ENCODE measurements at regions not wholly inside any gene's neighbourhood (a gene's known extent, or its start where the extent isn't known, plus 50 kb on each side); places are given as distances from the start of the nearest gene placed in this dataset.

- intact Hi-C loops (cut with micrococcal nuclease): no loop called here
- no peak overlapping the region for H3K4me3 Mint-ChIP-seq
- H3K4me1 Mint-ChIP-seq (ENCODE audit: low read depth): no peaks in the 10 kb centered on the region
- H3K36me3 Mint-ChIP-seq (ENCODE audit: low read depth): no peaks in the 10 kb centered on the region
- H3K27ac Mint-ChIP-seq: no peak overlapping the region
- no peak for DNase-seq (ENCODE audit: low spot score)
- H3K27me3 Mint-ChIP-seq (ENCODE audit: insufficient read depth): no peaks in the 10 kb centered on the region
- no peaks in the 10 kb centered on the region for H3K9me3 Mint-ChIP-seq
Observed at GRCh38 chr3:6105187-6105586, 755.7 kb upstream of the GRM7 start.

- Mint-ChIP-seq H3K4me1 (ENCODE audit: low read depth) (no peaks in the 10 kb centered on the region), H3K27me3 (ENCODE audit: insufficient read depth) (no peaks in the 10 kb centered on the region), H3K36me3 (ENCODE audit: low read depth) (no peaks in the 10 kb centered on the region), H3K27ac (no peak overlapping the region), H3K9me3 (no peaks in the 10 kb centered on the region), H3K4me3 (no peak overlapping the region)
- intact Hi-C loops (cut with micrococcal nuclease): no loop called here
- no peak for DNase-seq (ENCODE audit: low spot score)
Observed at GRCh38 chr3:6108957-6109356, 752.0 kb upstream of the GRM7 start.

- H3K9me3 Mint-ChIP-seq: no peaks in the 10 kb centered on the region
- DNase-seq (ENCODE audit: low spot score): no peak
- intact Hi-C loops (cut with micrococcal nuclease): no loop called here
- H3K27me3 Mint-ChIP-seq (ENCODE audit: insufficient read depth): no peaks in the 10 kb centered on the region
- no peaks in the 10 kb centered on the region for H3K4me1 Mint-ChIP-seq (ENCODE audit: low read depth)
- no peaks in the 10 kb centered on the region for H3K36me3 Mint-ChIP-seq (ENCODE audit: low read depth)
- H3K4me3 Mint-ChIP-seq: no peak overlapping the region
- H3K27ac Mint-ChIP-seq: no peak overlapping the region
Observed at GRCh38 chr3:6110451-6110850, 750.5 kb upstream of the GRM7 start.

GRCh38 chr3:6112546-6112945, 748.4 kb upstream of the GRM7 start:
- DNase-seq (ENCODE audit: low spot score): no peak
- H3K36me3 Mint-ChIP-seq (ENCODE audit: low read depth): no peaks in the 10 kb centered on the region
- H3K4me1 Mint-ChIP-seq (ENCODE audit: low read depth): no peaks in the 10 kb centered on the region
- intact Hi-C loops (cut with micrococcal nuclease): no loop called here
- no peak overlapping the region for H3K27ac Mint-ChIP-seq
- no peaks in the 10 kb centered on the region for H3K27me3 Mint-ChIP-seq (ENCODE audit: insufficient read depth)
- no peak overlapping the region for H3K4me3 Mint-ChIP-seq
- H3K9me3 Mint-ChIP-seq: no peaks in the 10 kb centered on the region

GRCh38 chr3:6113338-6113737, 747.6 kb upstream of the GRM7 start:
- no peak for DNase-seq (ENCODE audit: low spot score)
- no peaks in the 10 kb centered on the region for H3K9me3 Mint-ChIP-seq
- intact Hi-C loops (cut with micrococcal nuclease): no loop called here
- H3K27me3 Mint-ChIP-seq (ENCODE audit: insufficient read depth): no peaks in the 10 kb centered on the region
- no peak overlapping the region for H3K4me3 Mint-ChIP-seq
- H3K27ac Mint-ChIP-seq: no peak overlapping the region
- H3K36me3 Mint-ChIP-seq (ENCODE audit: low read depth): no peaks in the 10 kb centered on the region
- H3K4me1 Mint-ChIP-seq (ENCODE audit: low read depth): no peaks in the 10 kb centered on the region

GRCh38 chr3:6119367-6119766, 741.5 kb upstream of the GRM7 start:
- Mint-ChIP-seq H3K36me3 (ENCODE audit: low read depth) (no peaks in the 10 kb centered on the region), H3K27ac (no peak overlapping the region), H3K27me3 (ENCODE audit: insufficient read depth) (no peaks in the 10 kb centered on the region), H3K9me3 (peaks cover 3% of the 10 kb centered on the region), H3K4me1 (ENCODE audit: low read depth) (no peaks in the 10 kb centered on the region), H3K4me3 (no peak overlapping the region)
- no peak for DNase-seq (ENCODE audit: low spot score)
- intact Hi-C loops (cut with micrococcal nuclease): no loop called here

GRCh38 chr3:6120786-6121185, 740.1 kb upstream of the GRM7 start:
- Mint-ChIP-seq H3K27ac (no peak overlapping the region), H3K36me3 (ENCODE audit: low read depth) (no peaks in the 10 kb centered on the region), H3K9me3 (peaks cover 7% of the 10 kb centered on the region), H3K4me1 (ENCODE audit: low read depth) (no peaks in the 10 kb centered on the region), H3K27me3 (ENCODE audit: insufficient read depth) (no peaks in the 10 kb centered on the region), H3K4me3 (no peak overlapping the region)
- intact Hi-C loops (cut with micrococcal nuclease): no loop called here
- DNase-seq (ENCODE audit: low spot score): no peak

GRCh38 chr3:6124875-6125274, 736.0 kb upstream of the GRM7 start:
- H3K27me3 Mint-ChIP-seq (ENCODE audit: insufficient read depth): no peaks in the 10 kb centered on the region

GRCh38 chr3:6125520-6125919, 735.4 kb upstream of the GRM7 start:
- H3K4me3 Mint-ChIP-seq: no peak overlapping the region

More at GRCh38 chr3:6124875-6125274, 736.0 kb upstream of the GRM7 start:
- H3K27ac Mint-ChIP-seq: no peak overlapping the region
- H3K9me3 Mint-ChIP-seq: peaks cover 14% of the 10 kb centered on the region
- H3K4me3 Mint-ChIP-seq: no peak overlapping the region
- no peak for DNase-seq (ENCODE audit: low spot score)
- intact Hi-C loops (cut with micrococcal nuclease): no loop called here
- H3K4me1 Mint-ChIP-seq (ENCODE audit: low read depth): no peaks in the 10 kb centered on the region
- no peaks in the 10 kb centered on the region for H3K36me3 Mint-ChIP-seq (ENCODE audit: low read depth)

GRCh38 chr3:6132684-6133432, 728.1 kb upstream of the GRM7 start:
- Mint-ChIP-seq H3K27me3 (ENCODE audit: insufficient read depth) (no peaks in the 10 kb centered on the region), H3K36me3 (ENCODE audit: low read depth) (no peaks in the 10 kb centered on the region)

More at GRCh38 chr3:6125520-6125919, 735.4 kb upstream of the GRM7 start:
- Mint-ChIP-seq H3K27me3 (ENCODE audit: insufficient read depth) (no peaks in the 10 kb centered on the region), H3K27ac (no peak overlapping the region), H3K4me1 (ENCODE audit: low read depth) (no peaks in the 10 kb centered on the region), H3K9me3 (peaks cover 19% of the 10 kb centered on the region), H3K36me3 (ENCODE audit: low read depth) (no peaks in the 10 kb centered on the region)
- no peak for DNase-seq (ENCODE audit: low spot score)
- intact Hi-C loops (cut with micrococcal nuclease): no loop called here

GRCh38 chr3:6142707-6143106, 718.2 kb upstream of the GRM7 start:
- Mint-ChIP-seq H3K4me1 (ENCODE audit: low read depth) (no peaks in the 10 kb centered on the region), H3K27ac (no peak overlapping the region), H3K27me3 (ENCODE audit: insufficient read depth) (no peaks in the 10 kb centered on the region), H3K9me3 (peaks cover 7% of the 10 kb centered on the region), H3K36me3 (ENCODE audit: low read depth) (no peaks in the 10 kb centered on the region), H3K4me3 (no peak overlapping the region)
- no peak for DNase-seq (ENCODE audit: low spot score)
- intact Hi-C loops (cut with micrococcal nuclease): no loop called here

More at GRCh38 chr3:6132684-6133432, 728.1 kb upstream of the GRM7 start:
- Mint-ChIP-seq H3K4me1 (ENCODE audit: low read depth) (no peaks in the 10 kb centered on the region), H3K4me3 (no peak overlapping the region), H3K9me3 (peaks cover 8% of the 10 kb centered on the region), H3K27ac (no peak overlapping the region)
- intact Hi-C loops (cut with micrococcal nuclease): no loop called here
- DNase-seq (ENCODE audit: low spot score): no peak

GRCh38 chr3:6147883-6148282, 713.0 kb upstream of the GRM7 start:
- H3K4me3 Mint-ChIP-seq: no peak overlapping the region
- intact Hi-C loops (cut with micrococcal nuclease): no loop called here

GRCh38 chr3:6155650-6156338, 705.1 kb upstream of the GRM7 start:
- intact Hi-C loops (cut with micrococcal nuclease): loop anchor here (5.0 kb wide), 1 partner anchor 308 kb away; no protein-coding TSS in a partner anchor
- no peak for DNase-seq (ENCODE audit: low spot score)
- H3K4me3 Mint-ChIP-seq: no peak overlapping the region
- no peaks in the 10 kb centered on the region for H3K9me3 Mint-ChIP-seq
- H3K36me3 Mint-ChIP-seq (ENCODE audit: low read depth): no peaks in the 10 kb centered on the region
- no peaks in the 10 kb centered on the region for H3K4me1 Mint-ChIP-seq (ENCODE audit: low read depth)
- no peak overlapping the region for H3K27ac Mint-ChIP-seq
- no peaks in the 10 kb centered on the region for H3K27me3 Mint-ChIP-seq (ENCODE audit: insufficient read depth)

More at GRCh38 chr3:6147883-6148282, 713.0 kb upstream of the GRM7 start:
- no peaks in the 10 kb centered on the region for H3K27me3 Mint-ChIP-seq (ENCODE audit: insufficient read depth)
- no peaks in the 10 kb centered on the region for H3K36me3 Mint-ChIP-seq (ENCODE audit: low read depth)
- H3K4me1 Mint-ChIP-seq (ENCODE audit: low read depth): no peaks in the 10 kb centered on the region
- H3K9me3 Mint-ChIP-seq: peaks cover 19% of the 10 kb centered on the region
- no peak for DNase-seq (ENCODE audit: low spot score)
- H3K27ac Mint-ChIP-seq: no peak overlapping the region

All from activated T-helper 1 cell treated with anti-CD3 and anti-CD28 coated beads, Interleukin-12 subunit alpha, Interleukin-12 subunit beta, Interleukin-2, Interleukin-4 antibody, amounts not matched to agents 30 ng/mL and 10 ng/mL and 1 ng/mL, durations not matched to agents 14 hours and 24 hours and 36 hours (primary cell).